ENCODE measurements at regions not wholly inside any gene's neighbourhood (a gene's known extent, or its start where the extent isn't known, plus 50 kb on each side); places are given as distances from the start of the nearest gene placed in this dataset.

DNA sequence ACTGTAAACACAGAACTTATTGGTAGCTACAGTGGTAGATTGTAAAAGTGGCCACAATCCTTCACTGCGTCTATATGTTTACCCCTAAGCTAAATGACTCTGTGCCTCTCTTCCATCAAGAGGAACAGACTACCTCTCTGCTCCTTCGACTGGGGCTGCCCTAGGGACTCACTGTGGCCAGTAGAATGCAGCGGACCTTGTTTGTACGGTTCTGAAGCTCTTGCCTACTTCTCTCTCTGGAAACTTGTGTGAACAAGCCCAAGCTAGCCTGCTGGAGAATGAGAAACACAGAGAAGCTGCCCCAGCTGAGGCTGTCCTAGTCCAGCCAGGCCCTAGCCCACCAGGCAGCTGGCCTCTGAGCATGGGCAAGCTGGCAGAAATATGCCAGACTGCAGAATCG lies 140.8 kb upstream of the SLC1A4 start:
- TF ChIP-seq CTCF (IDR thresholded peaks at IDR 0.05), result no peak

GRCh38 chr2:64848945-64849344 lies 140.3 kb upstream of the SLC1A4 start:
- TF ChIP-seq CTCF (IDR thresholded peaks at IDR 0.05), result no peak

GRCh38 chr2:64850642-64851041 lies 138.6 kb upstream of the SLC1A4 start:
- TF ChIP-seq CTCF (IDR thresholded peaks at IDR 0.05), result no peak

- TF ChIP-seq CTCF (IDR thresholded peaks at IDR 0.05), result no peak
These were observed 136.4 kb upstream of the SLC1A4 start for GRCh38 chr2:64852771-64853241.

DNA sequence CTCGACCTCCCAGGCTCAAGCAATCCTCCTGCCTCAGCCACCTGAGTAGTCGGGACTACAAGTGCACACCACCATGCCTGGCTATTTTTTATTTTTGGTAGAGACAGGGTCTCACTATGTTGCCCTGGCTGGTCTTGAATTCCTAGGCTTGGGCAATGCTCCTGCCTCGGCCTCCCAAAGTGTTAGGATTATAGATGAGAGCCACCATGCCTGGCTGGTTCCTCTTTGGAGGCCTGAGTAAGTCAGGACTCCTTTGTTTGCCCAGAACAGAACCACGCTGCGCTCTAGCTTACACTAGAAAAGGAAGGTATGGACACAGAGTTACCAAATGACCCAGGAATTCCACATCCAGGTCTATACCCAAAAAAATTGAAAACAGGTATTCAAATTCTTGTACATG lies 135.9 kb upstream of the SLC1A4 start:
- no peak for TF ChIP-seq CTCF (IDR thresholded peaks at IDR 0.05)

DNA sequence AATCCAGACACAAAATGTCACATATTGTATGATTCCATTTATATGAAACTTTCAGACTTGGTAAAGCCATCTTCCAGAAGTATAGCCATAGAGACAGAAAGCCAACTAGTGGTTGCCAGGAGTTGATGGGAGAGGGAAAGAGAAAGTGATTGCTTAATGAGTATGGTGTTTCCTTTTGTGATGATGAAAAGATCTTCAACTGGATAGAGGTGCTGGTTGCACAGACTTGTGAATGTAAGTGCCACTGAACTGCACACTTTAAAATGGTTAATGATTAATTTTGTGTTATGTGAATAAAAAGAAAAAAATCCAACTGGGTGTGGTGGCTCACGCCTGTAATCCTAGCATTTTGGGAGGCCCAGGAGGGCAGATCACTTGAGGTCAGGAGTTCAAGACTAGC lies 135.3 kb upstream of the SLC1A4 start:
- TF ChIP-seq CTCF (IDR thresholded peaks at IDR 0.05), result no peak

DNA sequence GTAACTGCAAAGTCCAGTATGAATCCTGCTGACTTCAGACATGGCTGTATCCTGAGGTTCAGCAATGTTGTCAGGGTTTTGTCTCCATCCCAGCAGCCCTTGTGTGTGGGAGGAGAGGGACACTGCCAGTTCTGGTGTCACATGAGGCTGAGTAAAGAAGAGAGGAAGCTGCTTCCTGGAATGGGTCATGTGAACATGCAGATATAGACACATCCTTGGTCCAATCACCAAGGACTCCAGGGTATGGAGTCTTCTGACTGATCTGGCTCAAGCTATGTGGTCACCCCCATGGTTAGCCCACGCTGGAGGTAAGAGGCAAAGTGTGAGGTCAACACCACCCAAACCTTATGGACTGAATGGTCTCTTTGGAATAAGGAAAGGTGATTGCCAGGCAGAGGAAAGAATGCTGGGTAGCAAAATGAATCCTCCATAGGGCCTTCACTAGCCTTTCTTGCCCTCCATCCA lies 134.4 kb upstream of the SLC1A4 start:
- TF ChIP-seq CTCF (IDR thresholded peaks at IDR 0.05), result no peak
